ENCODE measurements at regions not wholly inside any gene's neighbourhood (a gene's known extent, or its start where the extent isn't known, plus 50 kb on each side); places are given as distances from the start of the nearest gene placed in this dataset.

DNA sequence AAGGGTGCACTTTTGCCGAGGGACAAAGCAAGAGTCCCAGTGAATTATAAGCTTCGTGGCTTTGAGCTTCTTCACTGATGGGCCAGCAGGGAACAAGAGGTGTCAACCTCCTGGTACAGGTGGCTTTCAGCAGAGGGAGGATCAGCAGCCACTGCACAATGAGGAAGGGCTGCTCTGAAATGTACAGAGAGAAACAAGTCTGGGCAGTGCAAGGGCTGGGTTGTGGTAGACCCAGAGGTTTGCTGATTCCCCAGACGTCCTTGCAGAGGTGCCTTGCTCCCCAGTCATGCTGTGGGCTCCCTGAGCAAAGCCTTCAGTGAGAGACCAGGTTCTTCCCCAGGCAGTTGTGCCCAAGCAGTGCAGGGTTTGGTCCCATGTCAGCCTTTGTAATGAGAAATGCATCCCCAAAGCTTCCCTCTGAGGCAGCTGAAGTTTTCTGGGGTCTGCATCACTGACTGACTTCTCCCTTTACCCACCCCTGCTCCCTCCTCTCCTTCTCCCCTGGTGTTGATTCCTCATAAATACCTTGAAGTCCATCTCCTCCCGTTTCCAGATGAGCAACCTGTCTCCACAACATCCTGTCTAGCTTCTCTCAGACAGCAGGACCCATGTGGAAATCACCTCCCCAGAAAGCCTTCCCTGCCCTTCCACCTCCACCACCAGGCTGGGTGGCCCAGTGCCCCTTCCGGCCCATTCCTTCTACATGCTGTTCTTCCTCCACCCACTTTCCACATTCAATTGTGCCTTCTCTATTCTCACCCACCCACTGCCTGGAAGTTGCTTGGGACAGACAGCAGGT is 599.6 kb upstream of the ADAMTS16 start:
- DNase-seq: no peak

GRCh38 chr5:4541334-4541733 is 598.8 kb upstream of the ADAMTS16 start:
- DNase-seq: no peak

DNA sequence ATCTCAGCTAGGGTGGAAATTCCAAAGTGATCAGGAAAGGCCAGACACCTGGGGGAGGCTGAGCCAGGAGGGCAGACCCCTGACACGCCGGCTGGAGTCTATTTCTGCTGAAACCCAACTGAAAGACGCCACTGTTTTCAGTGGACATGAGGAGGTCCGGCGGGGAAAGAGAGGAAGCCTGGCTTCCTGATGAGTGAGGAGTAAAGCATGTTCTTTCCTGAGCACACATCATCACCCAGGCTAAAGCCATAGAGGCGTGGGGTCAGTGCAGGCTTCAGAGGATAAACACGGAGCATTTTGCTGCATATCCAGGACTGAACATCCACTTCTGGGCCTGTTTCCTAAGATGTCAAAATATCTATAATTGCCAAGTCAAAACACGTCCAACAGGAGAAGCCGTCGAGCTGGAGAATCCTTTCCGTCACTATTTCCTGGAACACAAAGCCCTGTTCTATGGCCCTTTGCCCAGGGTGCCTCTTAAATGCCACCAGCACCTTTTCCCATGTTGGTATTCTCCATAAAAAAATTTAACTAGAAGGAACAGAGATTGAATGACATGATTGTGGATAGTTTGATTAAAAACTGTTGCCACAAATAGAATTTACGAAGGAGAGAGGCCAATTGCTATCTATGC is 597.9 kb upstream of the ADAMTS16 start:
- DNase-seq: no peak

DNA sequence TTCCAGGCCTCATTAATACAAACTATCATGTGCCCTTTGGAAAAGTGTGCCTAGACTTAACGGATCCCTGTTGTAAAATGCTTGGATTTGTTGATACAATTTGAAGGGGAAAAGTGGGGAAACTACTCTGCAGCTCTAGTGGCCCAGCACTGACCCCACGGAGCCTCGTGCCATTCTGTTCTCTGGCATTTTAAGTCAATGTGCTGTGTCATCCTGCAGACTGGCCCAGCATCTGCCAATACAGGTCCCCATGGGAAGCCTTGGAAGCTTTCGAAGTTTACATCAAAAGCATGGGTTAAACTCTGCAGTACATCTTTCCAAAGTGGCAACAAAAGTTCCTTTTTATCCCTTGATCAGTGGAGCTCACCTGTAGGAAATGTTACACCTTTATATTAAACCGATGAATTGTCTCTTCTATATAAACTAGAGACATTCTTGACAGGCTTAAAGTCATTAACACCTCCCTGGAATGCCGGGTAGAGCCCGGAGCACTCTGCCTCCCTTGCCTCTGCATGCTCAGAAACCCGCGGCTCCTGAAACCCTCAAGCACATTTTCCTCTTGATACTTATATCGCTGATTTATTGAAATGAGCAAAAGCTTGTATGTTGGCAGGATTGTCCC is 596.0 kb upstream of the ADAMTS16 start:
- DNase-seq: no peak

DNA sequence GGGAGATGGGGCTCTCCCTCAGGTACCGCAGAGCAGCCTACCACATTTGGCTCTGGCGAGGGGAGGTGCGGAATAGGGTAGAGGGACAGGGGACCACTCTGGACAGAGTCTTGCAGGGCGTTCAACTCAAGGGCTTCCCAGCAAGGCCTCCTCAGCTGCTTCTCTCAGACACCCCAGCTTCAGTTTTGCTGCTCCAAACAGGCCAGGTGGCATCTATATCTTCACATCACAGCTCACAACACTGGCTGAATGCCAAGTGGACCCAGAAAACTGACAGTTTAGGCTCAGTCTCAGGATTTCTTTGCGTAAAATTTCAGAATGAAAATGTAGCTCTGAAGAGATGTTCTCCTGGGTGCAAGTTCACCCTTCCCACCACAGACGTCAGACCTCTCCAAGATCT is 592.6 kb upstream of the ADAMTS16 start:
- no peak for DNase-seq

GRCh38 chr5:4548341-4548740 is 591.8 kb upstream of the ADAMTS16 start:
- DNase-seq: no peak

- no peak for DNase-seq
Measured at GRCh38 chr5:4549351-4549750, 590.8 kb upstream of the ADAMTS16 start.

- DNase-seq: peak; percentile 61
Measured at GRCh38 chr5:4551034-4551433, 589.1 kb upstream of the ADAMTS16 start.

- DNase-seq: no peak
Measured at GRCh38 chr5:4553130-4553529, 587.0 kb upstream of the ADAMTS16 start.

GRCh38 chr5:4553978-4554377 is 586.2 kb upstream of the ADAMTS16 start:
- DNase-seq: peak; percentile 85

GRCh38 chr5:4555725-4556285 is 584.3 kb upstream of the ADAMTS16 start:
- DNase-seq: no peak

DNA sequence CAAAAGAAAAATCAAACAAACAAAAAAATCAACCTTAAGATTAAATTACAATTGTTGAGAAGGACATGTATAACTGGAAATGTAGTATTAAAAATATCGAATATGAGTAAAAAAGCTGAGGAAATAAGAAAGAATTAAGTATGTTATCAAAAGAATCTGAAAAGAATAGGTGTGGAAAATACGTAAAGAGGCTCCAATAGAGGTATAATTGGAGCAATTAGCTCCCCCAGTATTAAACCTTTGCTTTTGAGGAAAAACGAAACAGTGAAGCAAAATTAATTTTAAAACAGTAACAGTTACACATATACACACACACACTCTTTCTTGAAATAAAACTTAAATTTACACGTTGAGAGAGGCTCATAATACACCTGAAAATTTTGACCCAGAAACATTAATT is 578.7 kb upstream of the ADAMTS16 start:
- DNase-seq: no peak

- peak; percentile 50 for DNase-seq
Measured at GRCh38 chr5:4563400-4563799, 576.7 kb upstream of the ADAMTS16 start.

DNA sequence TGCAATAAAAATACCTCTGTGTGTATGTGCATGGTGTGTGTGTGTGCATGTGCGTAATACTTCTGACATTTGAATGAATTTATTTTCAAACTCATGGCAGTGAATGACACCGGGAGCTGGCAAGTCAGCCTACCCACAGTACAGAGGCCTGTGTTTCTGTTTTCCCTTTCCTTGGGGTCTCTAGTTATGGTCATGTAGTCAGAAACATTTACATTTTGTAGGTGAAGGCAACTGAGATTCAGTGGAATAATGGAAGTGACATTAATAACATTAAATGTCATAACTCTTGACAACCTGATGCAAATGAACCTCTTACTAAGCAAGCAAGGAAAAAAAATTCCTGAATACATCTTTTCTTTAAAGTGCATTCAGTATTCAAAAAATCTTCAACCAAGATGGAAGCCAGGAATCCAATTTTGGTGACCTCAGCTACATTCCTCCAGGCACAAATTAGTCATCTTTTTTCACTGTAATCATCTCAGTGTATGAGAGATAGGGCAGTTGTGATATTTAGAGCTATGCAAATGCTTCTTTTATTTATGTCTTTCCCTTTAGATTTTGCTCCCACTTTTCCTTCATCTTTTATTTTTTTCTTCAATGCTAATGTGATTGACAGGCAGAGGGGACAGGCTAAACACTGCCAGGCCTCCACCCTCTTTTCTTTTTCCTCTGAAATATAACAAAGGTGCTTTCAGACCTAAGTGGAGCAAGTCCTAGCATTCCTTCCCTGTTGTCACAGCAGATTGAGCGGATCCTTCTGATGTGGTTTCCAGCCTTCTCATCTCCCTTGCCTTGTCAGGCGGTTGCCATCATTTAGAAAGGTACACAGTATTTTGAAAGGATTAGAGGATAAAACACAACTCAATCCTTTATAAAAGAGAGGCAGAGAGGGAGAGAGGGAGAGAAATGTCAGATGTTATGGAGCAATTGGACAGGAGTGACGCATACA is 569.8 kb upstream of the ADAMTS16 start:
- DNase-seq: no peak

GRCh38 chr5:4571248-4571948 is 568.7 kb upstream of the ADAMTS16 start:
- DNase-seq: no peak

DNA sequence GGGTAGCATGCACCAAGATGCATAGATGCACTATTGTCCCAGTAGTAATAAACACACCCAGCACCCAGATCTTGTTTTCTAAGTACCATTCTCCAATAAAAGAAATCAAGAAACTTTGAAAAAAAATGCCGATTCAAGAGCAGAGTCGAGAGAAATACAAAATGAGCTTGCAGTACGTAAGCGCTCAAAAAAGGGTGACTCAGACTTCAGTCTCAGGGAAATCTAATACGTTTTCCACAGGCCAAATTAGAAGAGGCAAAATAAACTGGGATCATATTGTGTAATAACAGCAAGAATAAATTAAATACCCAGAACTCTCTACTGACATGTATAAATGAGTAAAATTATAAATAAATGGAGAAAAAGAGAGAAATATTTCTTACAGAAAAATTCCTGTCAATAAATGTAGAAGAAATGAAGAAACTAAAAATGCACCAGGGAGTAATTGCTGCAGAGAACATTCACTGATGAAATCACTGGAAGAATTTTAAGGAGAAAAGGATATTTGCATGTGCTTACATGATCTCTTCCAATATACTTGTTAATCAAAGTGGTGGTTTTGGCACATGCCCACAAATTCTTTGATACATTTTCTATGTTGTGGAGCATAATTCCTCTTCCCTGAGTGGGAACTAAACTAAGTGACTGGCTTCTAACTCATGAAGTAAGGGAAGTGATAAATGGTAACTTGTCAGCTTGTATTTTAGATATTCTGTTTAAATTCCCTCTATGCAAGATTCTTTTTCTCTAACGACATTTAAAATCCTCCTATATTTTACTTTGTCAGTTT is 567.6 kb upstream of the ADAMTS16 start:
- DNase-seq: no peak

- DNase-seq: no peak
Measured at GRCh38 chr5:4575608-4576007, 564.5 kb upstream of the ADAMTS16 start.

GRCh38 chr5:4576161-4576748 is 563.9 kb upstream of the ADAMTS16 start:
- DNase-seq: no peak

DNA sequence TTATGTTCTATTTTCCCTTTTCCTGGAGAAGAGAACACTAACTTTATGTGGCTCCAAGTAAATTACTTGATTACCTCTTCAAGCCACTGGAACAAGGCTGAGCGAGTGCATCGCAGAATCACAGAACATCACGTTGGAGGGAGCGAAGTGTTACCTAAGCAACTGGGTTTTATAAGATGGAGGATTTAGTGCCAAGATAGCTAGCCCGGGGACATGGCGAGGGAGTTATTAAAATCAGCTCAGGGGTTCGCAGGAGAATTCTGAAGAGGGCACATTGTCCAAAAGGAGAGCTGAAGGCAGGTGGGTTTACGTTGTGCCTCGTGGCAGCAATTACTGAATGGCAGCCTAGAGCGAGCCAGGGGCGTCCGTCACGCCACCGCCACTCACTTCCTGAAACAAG is 563.2 kb upstream of the ADAMTS16 start:
- DNase-seq: no peak

- no peak for DNase-seq
Measured at GRCh38 chr5:4579679-4580078, 560.5 kb upstream of the ADAMTS16 start.

DNA sequence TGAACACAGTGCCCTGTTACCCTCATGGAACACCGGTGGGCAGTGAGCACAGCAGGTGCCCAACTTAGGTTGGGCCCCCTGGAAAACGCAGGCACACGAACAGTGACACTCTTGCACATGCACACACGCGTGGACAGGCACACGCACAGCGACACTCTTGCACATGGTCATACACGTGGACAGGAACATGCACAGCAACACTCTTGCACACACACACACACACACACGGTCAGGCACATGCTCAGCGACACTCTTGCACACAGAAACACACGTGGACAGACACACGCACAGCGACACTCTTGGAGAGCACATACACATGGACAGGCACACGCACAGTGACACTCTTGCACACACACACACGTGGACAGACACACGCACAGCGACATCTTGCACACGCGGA is 559.4 kb upstream of the ADAMTS16 start:
- DNase-seq: no peak
